HG02840 (cell line): ENCODE measurements at regions not wholly inside any gene's neighbourhood (a gene's known extent, or its start where the extent isn't known, plus 50 kb on each side); places are given as distances from the start of the nearest gene placed in this dataset.
"Not testable (repeated sequence)": the region's sequence is repeated elsewhere in the genome, so short reads cannot be mapped to it uniquely, and the experiment has no call there.

Experiments used
- ATAC-seq: cut with Tn5 transposase; IDR thresholded peaks from one replicate; pipeline ENCODE4 v1.9.1; 2021; ENCODE audit warnings: mild to moderate bottlenecking, moderate library complexity, moderate number of reproducible peaks; ENCODE audit not compliant: unreplicated experiment, low FRiP score

GRCh38 chr7:14974688-14975087, 72.1 kb upstream of the DGKB start:
- no peak for ATAC-seq

- ATAC-seq = no peak
These were observed 71.3 kb upstream of the DGKB start for GRCh38 chr7:14973712-14974428.

DNA sequence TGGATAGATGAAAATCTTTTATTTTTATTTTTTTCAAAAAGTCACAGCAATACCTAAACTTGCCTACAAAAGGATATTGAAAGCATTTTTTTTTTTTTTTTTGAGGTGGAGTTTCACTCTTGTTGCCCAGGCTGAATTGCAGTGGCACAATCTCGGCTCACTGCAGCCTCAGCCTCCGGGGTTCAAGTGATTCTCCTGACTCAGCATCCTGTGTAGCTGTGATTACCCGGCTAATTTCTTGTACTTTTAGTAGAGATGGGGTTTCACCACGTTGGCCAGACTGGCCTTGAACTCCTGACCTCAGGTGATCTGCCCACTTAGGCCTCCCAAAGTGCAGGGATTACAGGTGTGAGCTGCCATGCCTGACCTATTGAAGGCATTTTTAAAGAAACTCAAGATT, 69.1 kb upstream of the DGKB start:
- not testable (repeated sequence) for ATAC-seq

GRCh38 chr7:14967376-14967775, 64.8 kb upstream of the DGKB start:
- not testable (repeated sequence) for ATAC-seq

DNA sequence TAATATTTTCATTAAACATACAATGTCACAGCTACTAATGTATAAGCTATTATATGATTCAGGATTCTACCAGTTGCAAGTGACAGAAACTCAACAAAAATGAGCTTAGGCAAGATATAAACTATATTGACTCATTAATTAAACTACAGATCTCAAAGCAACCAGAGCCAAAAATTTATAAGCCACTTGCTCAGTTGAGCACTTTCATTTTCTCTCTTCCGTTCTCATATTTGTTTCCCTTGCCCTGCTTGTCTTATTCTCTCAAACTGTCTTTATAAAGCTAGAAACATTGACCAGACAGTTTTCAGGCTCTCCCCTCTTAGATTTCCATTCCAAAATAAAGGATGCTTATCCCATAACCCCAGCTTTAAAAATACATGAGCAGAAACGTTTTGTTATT, 60.2 kb upstream of the DGKB start:
- no peak for ATAC-seq

DNA sequence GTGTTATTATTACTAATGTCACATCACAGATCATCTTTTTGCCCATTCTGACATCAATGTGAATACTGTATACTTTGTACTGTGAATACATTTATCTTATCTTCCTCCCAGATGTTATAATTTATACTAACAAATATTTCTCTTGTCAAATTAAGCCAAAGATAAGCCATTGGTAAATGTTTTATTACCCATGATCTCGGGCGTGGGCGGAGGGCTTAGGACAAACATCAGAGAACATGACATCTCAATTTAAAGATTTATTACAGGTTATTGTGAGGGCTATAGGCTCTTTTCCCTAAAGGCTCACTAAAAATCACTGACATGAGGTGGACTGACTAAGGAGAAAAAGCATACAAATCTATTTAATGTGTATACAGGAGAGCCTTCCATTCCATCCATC, 58.2 kb upstream of the DGKB start:
- ATAC-seq = no peak

GRCh38 chr7:14959339-14959738, 56.8 kb upstream of the DGKB start:
- no peak for ATAC-seq

DNA sequence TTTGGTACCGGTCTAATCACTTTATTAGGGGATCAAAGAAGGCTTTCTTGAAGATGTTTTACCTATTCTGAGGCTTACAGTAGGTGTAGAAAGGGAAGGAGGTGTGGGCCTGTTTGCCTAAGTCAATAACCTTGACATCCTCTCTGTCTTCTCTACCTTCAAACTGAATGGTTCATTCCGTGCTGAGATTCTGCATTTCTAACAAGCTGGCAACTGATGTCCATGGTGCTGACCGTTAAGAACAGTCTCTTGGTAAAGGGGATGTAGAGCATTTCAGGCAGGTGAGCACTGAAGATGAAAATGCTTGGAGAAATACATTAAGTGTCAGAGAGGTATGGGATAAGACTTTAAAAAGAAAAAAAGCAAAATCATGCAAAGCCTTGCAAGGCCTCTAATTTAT, 51.5 kb upstream of the DGKB start:
- no peak for ATAC-seq
